ENCODE measurements at regions not wholly inside any gene's neighbourhood (a gene's known extent, or its start where the extent isn't known, plus 50 kb on each side); places are given as distances from the start of the nearest gene placed in this dataset.

DNA sequence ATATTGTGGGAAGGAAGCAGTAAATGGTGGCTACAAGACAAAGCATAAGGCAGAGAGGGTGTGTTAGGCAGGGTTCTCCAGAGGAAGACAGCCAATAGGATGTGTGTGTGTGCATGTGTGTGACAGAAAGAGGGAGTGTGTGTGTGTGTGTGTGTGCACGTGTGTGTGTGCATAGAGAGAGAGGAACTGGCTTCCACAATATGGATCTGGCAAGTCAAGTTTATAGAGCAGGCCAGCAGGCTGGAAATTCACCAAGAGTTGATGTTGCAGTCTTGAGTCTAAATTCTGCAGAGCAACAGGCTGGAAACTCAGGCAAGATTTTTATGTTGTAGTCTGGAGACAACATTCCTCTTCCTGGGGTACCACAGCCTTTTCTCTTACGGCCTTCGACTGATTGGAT is 374.0 kb downstream of the TNS3 start:
- TF ChIP-seq CTCF (IDR thresholded peaks at IDR 0.05) (no peak), POLR2A (IDR thresholded peaks at IDR 0.05) (no peak)
